Activated CD8-positive, alpha-beta memory T cell treated with anti-CD3 and anti-CD28 coated beads for 48 hours (primary cell): ENCODE measurements at regions not wholly inside any gene's neighbourhood (a gene's known extent, or its start where the extent isn't known, plus 50 kb on each side); places are given as distances from the start of the nearest gene placed in this dataset.

Experiments
- DNase-seq, 3 experiments: peaks; one replicate each; pipeline ENCODE4 v3.0.0-alpha.2; 2020; ENCODE audit warnings: low read depth in 2 of 3, low spot score in 2 of 3

DNA sequence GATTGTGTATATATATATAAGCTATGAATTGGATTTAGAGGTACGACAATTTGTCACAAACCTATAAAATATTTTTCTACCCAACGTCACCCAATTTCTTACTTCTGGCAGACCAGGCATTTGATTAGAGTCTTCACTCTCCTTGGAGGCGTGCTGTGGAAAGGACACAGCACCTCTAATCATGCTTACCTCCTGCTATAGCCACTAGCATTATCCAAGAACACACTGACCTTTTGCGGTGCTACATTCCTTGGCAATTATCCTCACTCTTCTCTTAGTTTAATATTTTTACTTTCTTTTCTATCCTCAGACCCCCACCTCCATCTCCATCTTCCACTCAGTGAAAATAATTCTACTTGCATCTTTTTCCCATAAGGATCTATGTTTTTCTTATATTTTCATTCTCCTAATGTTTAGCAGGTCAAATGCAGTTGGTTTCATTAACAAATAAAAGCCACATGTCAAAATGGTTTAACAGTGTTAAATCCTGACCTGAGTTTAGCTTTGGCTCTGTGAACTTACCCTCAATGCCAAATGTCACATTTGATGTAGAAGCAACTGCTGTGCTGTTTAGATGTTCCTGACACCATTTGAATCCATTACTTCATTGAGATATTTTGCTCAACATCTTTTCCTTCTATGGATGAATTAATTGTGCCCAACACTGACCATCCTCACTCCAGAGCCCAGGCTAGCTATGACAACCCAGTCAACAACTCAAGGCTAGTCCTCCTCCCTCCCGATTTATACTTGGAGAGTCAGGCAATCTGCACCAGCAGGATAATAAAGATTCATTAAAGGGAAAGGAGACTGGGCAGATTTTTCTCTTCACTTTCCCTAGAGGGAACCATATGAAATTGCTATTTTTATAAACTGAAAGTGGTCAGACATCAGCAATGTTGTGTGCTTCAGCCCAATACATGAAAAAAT is 240.5 kb downstream of the MREG start:
- no peak for DNase-seq

DNA sequence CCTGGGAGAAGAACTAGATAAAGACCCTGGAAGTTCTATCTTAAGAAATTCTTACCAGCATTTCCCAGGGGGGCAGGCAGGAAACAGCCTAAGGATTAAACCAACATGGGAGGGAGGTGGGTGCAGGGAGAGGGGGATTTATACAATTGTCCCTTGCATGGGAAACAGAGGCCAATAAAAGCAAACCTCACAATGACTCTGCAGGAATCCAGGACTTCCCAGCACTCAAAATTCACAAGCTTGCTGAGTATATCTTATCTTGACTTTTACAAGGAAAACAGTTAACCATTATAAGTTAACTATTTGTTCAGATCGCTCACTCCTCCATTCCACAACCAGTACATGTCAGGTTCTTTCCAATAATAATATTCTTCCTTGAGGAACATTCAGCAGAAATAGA is 241.3 kb downstream of the MREG start:
- DNase-seq = no peak

DNA sequence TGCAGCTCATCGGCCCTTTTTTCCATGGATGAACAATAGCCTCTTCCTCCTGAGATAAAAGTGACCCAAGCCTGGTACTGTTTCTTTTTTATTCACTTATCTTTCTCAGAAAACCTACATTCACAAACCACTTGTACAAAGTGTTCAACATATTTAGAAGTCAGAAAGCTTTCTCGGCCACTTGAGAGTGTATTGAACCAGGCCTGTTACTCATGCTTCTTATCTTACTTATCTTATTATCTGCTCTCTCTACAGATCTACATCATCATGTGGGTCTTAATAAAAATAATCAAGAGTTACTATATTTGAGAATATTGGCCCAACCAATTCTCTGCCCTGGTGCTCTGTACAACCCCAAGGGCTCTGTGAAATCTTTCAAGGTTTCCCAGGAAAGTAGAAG is 242.1 kb downstream of the MREG start:
- DNase-seq = no peak

DNA sequence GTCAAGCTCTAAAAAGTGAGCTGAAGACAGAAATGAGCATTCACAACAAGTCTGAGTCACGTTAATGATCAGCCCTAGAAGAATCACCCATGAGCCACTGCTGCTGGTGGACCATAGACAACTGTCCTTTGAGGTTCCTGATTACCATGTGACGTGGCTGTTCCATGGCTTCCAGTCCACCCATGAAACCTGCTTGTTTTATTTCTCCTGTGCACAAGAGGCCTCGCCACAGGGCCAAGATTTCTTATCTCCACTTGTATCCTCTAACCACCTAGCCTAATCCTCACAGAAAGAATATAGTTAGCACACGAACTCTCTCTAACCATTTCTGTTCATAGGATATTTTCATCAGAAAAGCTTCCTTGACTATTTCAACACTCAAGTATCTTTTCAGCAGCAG is 242.7 kb downstream of the MREG start:
- no peak for DNase-seq

DNA sequence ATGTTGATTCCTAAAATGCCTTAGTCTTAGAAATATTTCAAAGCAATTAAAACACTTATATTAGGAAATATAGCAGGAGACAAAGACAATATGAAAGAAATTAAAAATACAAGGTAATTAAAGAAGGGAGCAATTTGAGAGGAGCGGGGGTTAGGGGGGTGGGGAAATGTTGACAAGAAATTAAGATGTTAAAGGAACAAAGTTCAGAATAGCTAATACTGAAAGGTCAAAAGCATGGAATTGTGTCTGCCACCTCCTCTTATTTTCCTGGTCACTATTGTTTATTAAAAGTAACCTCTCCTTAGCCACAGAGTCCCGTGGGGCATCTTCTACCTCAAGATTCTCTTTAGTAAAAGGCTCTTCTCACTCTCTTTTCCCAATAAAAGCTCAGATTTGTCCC is 244.1 kb downstream of the MREG start:
- no peak for DNase-seq

DNA sequence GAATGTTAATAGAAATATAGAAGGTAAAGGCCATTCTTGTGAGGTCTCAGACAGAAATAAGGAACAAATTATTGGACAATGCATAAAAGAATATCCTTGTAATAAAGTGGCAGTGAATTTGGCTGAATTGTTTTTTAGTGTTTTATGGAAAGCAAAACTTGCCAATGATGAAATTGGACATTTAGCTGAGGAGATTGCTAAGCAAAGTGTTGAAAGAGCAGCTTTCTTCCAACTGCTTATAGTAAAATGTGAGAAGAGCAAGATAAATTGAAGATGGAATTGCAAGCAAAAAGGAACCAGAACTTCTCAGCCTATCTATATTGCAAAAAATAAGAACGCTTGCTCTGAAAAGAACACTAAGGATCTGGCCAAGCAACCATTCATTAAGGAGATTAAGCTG is 245.7 kb downstream of the MREG start:
- no peak for DNase-seq

DNA sequence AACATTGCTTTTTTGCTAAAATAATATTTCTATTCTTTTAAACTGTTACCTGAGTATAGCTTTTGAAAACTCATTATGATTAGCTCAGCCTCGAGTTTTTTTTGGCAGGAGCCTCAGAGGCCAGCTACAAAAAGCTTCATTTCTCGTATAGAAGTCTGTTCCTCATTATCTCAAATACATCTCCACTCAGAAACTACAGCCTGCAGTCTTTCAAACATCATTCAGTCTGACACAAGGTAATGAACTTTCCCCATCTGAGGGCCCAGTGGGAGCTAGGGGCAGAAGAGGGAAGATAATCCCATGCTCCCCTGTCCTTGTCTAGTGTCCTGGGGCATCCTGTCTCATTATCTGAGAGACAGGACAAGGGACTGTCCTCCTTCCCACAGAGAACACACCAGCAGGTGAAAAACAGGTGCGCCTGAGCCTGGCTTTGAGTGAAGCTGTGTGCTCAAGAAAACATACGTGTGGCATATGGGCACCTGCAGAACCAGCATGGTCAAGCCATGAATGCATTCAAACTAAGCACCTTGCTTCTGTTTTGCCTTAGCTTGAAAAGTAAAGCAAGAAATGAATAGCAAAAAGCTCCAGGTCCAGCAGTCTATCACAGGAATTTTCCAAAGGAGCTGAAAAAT is 247.5 kb downstream of the MREG start:
- no peak for DNase-seq

DNA sequence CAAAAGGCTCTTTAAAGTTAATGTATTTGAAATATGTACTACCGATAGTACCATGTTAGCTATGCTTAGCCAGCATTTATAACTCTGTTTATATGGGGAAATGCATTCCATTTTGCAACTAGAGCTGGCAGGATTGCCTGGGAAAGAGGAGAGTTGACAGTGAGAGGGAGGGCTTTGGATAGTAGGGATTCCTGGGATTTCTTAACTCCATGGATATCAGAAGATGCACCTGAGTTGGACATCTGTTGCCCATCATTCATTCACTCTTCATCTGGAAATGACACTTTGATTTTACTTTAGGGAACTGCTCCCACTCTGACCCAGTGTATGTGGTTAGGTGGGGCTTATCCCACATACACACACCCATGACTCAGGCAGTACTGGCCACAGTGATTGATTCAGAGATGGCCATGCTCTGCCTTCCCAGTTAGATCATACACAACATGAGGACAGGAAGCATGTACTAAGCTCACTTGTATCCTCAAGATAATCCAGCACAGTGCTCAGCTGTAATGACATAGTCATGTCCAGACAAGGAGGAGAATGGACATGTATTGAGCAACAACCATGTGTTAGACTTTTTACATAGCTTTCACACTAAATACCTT is 248.8 kb downstream of the MREG start:
- no peak for DNase-seq

DNA sequence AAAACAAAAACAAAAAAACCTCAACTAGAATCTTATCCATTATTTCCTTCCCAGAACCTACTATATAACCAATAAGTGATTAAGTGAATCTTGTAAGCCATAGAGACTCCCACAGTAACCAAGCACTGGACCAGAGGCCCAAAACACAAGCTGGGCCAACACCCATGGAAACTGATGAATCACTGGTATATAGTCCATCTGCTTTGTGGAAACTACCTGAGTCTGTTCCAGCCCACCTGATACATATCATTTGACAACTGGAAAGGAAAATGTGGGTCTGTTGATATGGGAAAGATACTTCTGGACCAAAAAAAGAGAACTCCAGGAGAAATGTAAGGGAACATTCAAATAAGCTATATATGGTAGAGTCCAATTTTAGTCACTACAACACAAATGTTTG is 252.8 kb downstream of the MREG start:
- no peak for DNase-seq

DNA sequence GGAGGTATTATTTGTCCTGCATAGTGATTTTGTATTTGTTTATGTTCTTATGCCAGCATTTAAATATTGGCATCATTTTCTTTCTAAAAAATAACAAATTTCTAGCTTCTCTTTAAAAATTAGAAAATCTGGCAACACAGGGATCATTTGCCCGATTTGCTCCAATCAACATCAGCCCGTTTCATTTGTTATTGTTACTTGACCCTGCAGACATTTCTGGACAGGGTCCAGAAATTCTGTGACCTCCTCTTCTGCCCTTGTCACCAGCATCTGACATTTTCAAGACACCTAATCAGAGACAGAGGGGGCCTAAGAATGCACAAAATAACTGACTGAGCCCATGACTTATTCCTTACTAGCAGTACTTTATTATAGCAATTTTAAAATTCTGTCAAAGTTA is 253.3 kb downstream of the MREG start:
- DNase-seq = no peak

DNA sequence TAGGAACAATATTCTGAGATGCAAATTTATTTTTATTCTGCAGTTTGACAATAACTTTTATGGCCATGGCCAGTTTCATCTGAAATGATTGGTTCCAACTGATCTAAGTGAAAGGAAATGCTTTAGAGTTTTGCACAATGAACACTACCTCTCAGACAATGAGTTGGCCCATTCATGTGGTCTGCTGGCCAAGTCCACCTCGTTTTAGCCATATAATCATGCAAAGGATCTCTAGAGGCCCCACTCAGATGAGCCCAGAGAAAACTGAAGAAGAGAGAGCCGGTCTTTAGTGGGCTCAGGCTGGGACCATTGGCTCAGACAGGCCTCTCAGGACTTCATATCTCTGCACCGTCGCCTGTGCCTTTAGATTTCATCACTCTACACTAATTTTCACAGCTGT is 254.7 kb downstream of the MREG start:
- no peak for DNase-seq

DNA sequence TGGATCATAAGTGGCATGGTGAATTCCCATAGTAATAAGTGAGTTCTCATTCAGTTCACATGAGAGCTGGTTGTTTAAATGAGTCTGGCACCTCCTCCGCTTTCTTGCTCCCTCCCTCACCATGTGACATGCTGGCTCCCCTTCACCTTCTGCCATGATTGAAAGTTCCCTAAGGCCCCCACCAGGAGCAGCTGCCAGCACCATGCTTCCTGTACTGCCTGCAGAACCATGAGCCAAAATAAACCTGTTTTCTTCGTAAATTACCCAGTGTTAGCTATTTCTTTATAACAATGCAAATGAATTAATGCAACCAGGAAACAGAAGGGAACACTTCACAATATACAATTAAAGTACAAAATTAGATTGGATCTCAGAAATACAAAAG is 257.0 kb downstream of the MREG start:
- no peak for DNase-seq

DNA sequence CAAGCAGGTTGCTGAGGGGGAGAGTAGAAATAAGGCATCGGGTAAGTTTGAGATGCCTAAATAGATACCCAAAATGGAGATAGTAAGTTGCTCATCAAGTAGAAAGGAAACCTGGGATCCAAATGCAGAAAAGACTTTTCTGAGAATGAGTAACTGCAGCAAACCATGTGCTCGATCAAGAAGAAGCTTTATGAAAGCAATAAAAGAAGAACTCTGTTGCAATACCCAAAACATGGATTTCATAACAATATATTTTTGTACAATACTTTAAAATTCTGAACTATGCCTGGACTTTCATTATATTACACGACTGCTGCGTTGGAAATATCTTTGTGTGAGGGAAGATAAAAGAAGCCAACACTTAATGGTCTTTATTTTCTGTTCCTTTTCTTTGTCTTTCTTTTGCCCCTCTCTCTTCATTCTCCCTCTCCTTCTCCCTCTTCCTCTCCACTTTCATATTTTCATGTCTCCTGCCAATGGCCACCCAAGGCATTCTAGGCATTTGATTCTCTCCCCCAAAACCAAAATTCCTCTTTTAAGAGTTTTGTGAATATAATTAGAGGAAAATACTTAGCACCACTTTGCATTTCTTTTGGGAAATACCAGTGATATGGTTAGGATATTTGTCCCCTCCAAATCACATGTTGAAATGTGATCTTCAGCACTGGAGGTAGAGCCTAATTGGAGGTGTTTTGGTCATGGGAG is 257.6 kb downstream of the MREG start:
- no peak for DNase-seq

DNA sequence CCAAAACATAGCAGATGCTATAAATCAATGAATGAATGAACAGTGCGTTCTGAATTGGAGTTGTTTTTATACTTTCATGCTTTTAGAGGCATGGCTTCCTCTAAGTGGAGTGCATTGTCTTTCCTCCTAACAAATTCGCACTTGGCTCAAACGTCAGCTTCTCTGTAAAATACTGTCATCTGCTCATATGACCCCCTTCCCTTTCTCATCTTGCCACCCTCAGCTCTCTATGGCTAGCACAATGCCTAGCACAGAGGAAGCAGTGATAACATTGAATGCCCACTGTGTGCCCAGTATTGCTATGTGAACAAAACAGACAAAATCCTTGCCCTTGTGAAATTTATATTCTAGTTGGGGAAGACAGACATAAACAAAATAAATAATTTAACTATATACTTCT is 258.8 kb downstream of the MREG start:
- no peak for DNase-seq

DNA sequence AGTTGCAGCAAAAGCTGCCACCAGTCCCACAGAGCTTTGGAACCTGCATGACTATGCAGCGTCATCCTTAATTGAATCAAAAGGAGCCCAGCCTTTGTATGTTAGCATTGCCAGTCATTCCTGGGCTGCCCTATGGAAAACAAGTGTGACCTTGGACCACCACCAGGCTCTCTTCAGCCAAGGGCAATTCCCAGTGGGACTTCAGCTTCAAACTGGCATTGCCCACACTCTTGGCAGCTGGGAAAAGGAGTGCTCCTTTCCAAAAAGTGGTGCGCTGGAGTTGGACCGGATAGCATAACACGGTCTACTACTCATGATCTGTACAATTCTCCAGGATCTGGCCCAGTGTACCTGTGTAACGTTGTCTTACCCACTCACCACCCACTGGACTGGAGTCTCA is 259.5 kb downstream of the MREG start:
- no peak for DNase-seq

DNA sequence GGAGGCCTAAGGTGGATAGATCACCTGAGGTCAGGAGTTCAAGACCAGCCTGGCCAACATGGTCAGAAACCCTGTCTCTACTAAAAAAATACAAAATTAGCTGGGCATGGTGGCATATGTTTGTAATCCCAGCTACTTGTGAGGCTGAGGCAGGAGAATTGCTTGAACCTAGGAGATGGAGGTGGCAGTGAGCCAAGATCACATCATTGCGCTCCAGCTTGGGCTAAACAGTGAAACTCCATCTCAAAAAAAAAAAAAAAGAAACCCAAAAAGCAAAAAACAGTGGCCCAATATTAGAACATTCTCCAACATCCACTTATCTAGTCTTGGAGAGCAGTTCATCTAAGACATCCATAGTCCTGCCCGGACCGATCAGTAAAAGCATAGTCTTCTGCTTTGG is 260.4 kb downstream of the MREG start:
- no peak for DNase-seq

DNA sequence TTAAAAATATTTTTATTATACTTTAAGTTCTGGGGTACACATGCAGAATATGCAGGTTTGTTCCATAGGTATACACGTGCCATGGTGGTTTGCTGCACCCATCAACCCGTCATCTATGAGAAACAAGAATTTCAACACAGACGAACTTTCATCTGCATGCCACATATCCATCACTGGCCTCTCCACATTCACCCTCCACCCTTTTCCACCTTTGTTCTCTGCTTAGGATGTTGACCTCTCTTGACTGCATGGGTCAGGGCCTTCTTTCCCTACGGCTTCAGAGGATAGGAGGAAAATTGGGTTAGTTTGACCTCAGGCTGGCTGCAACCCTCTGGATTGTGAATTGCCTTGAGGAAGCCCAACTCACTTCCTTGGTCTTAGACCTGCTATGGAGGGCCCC is 260.9 kb downstream of the MREG start:
- no peak for DNase-seq

DNA sequence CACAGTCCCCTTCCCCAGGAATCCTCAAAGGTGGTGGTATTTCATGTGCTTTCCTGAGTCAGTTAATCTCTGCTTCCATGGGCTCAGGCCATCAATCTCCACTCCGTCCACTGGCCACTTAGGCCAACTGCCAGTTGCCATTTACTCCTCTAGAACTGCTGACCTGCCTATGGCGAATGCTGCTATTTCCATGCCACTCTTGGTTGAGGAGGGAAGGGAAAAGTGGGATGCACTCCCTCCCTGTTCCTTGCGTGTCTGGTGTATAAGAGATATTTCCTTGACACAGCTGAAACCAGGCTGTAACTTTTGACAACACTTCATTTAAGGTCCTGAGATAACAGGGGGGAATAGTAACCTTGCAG is 261.5 kb downstream of the MREG start:
- DNase-seq = no peak

DNA sequence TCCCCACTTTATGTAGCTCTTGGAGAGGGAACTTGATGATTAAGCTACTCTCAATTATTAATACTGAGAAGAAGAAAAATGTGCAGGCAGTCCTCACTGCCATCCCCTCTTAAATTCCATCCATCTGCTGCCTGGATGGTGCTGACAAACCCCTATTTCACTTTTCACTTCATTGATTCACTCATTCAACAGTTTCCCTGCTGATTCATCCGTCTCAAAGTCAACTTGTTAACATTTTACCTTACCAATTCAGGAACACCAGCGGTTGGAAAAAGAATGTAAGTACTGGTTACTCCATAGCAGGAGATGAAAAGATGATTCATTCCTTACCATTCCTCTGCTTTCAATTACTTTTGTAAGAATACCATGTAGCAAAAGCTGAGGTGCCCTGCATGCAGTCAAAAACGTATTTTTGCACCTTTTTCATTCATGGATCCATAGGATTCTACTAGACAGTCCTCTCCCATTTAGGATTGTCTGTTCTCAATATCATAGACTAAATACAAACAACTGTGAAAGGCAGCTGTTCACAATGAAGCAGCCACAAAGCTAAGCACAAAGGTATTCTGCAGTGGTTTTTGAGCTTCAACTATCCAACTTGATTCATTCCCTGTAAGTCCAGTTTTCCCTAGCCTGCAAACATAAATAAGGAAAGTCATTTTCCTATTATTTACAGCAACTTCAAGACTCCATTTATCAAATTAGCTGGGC is 262.0 kb downstream of the MREG start:
- DNase-seq = no peak

DNA sequence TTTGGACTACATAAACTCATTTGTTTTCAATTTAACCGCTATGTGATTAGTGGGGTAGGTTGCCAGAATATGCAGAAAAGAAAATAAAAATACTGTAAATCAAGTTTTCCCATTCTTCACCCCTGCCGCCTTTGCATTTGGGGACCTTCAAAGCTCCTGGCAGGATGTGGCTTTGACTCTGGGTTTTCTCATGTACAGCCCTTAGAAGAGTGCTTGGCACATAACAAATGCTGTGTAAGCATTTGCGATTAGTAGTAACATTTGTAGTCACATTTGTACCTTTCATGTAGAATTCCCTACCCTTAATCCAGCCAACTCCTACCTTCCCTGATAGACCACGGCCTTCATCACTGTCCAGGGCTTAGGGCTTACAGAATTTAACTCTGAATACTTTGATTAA is 262.6 kb downstream of the MREG start:
- no peak for DNase-seq
